ENCODE measurements at regions not wholly inside any gene's neighbourhood (a gene's known extent, or its start where the extent isn't known, plus 50 kb on each side); places are given as distances from the start of the nearest gene placed in this dataset.

DNA sequence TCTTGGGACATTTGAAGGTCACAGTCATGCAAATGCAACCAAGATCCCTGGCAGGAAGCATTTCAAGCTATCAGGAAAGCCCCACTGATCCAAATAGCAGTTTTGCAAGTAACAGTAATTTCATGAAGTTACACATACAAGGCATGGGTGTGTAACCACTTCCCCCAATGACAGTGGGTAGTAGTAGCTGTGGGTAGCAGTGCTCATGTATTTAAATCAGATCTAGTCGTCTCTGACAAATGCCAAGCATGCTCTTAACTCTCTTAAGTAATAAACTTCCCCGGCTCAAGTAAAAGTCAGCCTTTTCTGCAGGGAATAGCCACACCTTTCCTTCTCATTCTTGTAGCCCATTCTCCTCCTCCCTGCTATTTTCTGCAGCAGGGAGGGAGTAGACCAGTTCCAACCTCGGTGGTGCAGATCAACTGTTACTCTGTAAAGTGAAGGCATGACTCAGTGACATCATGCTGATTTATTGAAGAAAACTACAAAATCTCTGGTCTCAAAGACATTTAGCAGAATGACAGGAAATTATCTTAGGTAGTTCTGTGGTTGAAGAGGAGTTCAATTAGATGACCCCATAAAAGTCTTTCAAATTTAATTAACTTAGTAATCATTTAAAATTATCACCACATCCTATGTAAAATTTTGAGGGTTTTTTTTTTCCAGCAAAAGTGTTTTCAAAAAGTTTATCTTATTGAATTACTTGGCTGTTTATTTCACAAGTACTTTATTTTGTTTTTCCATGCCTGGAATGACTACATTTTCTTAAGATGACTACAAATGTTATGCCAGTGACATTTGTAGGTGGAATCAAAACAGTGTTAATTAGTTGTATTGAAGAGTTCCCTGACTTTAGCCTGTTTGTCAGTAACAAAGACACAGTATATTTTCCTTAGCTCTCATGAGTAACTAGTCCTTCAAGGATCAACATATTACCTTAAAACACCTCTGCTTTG lies 568.3 kb downstream of the INHBA start:
- DNase-seq (ENCODE audit: low spot score), result no peak

GRCh38 chr7:41133690-41134299 lies 569.1 kb downstream of the INHBA start:
- DNase-seq (ENCODE audit: low spot score), result no peak

DNA sequence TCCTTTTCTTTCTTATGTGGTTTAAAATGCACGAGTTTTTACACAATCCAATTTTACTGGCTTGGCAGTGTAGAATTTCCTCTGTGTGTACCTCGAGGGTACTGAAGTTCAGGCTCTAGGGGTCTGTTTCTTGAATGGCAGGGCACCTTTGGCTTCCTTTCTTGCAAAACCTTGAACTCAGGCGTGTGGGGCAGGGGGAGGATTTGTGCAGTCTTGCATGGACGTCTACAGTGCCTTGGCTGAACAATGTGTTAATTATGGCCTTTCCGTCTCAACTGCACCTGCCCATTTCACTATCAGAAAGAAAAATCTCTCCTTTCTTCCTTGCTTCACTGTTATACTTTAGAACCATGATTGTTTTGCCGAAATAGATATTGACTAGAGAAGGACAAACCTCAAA lies 570.9 kb downstream of the INHBA start:
- DNase-seq (ENCODE audit: low spot score), result no peak

- DNase-seq (ENCODE audit: low spot score), result no peak
Measured at GRCh38 chr7:41130561-41131236, 572.2 kb downstream of the INHBA start.

GRCh38 chr7:41130086-41130485 lies 572.8 kb downstream of the INHBA start:
- no peak for DNase-seq (ENCODE audit: low spot score)

GRCh38 chr7:41125343-41125742 lies 577.5 kb downstream of the INHBA start:
- DNase-seq (ENCODE audit: low spot score), result no peak

GRCh38 chr7:41122256-41122987 lies 580.5 kb downstream of the INHBA start:
- DNase-seq (ENCODE audit: low spot score), result no peak

GRCh38 chr7:41121228-41121627 lies 581.7 kb downstream of the INHBA start:
- DNase-seq (ENCODE audit: low spot score), result no peak

GRCh38 chr7:41118486-41118885 lies 584.4 kb downstream of the INHBA start:
- no peak for DNase-seq (ENCODE audit: low spot score)

DNA sequence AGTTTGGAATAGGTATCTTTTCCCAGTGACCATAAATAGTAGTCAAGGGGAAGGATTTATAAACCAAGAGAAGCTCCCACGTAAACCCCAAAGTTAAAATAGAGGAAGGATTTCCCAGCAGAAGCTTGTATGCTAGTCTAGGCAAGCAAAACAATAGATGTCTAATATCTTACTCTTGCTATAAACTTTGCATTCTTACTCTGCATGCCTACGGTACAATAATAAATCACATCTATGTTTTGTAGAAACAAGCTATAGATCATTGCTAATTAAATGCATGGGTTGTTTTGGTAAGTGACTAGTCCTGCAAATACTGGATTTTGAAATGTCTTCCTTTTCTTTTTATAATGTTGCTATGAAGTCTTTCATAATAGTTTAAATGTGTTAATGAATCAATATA lies 585.5 kb downstream of the INHBA start:
- DNase-seq (ENCODE audit: low spot score), result no peak

DNA sequence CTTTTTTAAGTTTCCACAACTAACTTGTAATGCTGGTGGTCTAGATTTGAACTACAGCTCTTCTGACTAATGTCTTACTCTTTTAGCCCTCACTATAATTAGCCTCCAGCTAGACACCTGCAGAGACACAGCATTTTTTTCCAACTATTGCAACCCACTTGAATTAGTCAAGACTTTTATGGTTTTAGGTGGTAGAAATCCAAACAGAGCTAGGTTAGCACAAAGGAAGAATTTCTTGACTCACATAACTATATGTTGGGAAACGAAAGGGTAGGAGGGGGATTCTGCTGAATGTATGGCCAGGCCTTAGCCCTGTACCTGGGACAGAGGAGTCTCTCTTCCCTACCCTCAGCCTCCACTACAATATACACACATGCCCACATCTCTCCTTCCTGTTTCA lies 586.1 kb downstream of the INHBA start:
- DNase-seq (ENCODE audit: low spot score), result no peak

DNA sequence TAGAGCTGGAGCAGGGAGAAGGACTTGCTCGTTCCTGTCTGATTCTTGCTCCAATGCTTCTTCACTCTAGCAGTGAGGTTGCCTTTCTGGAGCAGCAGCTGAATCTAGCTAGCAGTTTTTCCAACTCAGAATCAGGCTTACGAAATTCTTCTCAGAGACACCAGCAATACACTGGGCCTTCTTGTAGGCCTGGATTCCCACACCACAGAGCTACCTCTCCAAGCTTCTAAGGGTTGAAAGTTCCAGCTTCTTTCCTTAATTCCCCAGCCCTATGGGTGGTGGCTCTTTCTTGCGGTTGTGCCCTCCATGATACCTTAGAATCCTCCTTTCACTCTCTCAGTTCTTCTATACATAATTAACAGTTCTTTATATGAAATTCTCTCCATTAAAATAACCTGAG lies 586.6 kb downstream of the INHBA start:
- no peak for DNase-seq (ENCODE audit: low spot score)

DNA sequence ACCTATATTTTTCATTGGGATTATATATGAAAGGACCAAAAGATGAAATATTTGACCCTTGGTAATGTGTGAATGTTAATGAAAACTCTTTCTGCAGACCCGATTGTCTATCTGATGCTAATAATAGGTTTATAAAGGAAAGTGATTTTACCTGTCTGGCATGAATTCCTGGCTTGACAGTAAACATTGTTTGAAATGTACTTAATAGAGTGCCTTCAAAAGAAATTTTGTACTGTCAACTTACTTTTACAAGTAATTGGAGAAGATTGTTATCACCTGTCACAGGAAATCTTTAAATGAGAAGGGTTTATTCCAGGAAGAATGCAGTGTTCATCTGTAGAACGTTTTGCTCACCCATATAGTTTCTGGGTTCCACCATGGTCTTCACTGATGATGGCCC lies 588.2 kb downstream of the INHBA start:
- DNase-seq (ENCODE audit: low spot score), result no peak

- DNase-seq (ENCODE audit: low spot score), result no peak
Measured at GRCh38 chr7:41114131-41114530, 588.8 kb downstream of the INHBA start.

- DNase-seq (ENCODE audit: low spot score), result no peak
Measured at GRCh38 chr7:41113719-41114118, 589.2 kb downstream of the INHBA start.

DNA sequence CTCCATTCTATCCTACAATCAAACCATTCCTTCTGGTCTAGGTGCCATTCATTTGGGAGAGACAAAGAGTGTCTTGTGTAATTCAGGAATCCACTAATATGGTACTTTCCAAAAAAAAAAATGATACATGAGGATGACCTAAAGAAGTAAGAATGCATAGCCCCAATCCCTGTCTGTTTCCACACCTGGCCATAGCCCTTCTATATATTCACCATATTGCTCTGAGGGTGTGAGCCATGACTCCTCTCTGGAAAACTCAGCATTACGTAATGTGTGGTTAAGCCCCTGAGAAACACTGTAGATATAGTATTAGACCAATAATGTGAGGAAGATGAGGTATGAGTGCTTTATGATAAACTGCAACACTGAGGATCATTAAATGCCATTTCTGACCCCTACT lies 592.7 kb downstream of the INHBA start:
- DNase-seq (ENCODE audit: low spot score), result no peak

DNA sequence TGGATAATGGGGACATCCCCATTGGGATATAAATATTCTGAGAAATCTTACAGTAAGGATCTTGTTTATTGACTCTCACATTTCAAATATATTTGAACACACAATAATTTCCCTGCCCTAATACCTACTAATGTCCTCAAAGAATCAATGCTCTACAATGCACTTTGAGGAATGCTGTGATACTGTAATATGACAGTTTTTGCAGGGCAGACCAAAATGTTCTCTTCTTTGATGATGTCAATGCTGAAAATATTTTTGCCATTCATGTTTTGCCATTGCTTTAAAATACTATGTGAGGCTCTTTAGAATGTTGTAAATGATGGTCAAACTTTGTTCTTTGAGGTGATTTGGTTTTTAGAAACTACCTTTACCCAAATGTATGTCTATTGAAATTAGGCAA lies 594.1 kb downstream of the INHBA start:
- DNase-seq (ENCODE audit: low spot score), result no peak

GRCh38 chr7:41107938-41108448 lies 594.9 kb downstream of the INHBA start:
- no peak for DNase-seq (ENCODE audit: low spot score)

DNA sequence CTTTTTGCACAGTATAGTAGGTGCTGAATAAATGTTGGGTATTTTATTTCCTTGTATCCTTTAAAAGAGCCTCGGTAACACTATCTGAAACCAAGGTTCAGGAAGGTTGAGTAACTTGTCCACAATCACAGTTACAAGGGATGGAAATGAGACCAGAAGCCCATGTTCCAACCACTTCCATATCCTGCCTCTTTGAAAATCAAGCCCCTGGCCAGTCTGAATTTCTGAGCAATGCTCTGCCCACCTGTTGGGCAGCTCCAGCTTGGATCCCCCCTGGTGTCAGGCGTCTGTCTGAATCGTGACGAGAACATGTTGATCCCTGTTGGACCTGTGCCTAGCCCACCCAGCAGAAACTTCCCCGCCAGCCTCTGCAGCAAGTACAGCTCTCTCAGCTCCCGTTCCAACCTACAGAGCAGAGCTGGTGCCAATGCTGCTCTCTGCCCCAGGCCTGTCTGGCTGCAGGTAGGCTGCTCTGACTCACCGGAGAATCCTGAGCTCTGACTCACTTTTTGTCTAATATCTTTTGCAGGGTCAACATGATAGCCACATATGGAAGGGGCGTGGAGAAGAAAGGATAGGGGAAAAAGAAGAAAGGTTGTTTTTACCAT lies 595.5 kb downstream of the INHBA start:
- DNase-seq (ENCODE audit: low spot score), result peak; percentile 48

DNA sequence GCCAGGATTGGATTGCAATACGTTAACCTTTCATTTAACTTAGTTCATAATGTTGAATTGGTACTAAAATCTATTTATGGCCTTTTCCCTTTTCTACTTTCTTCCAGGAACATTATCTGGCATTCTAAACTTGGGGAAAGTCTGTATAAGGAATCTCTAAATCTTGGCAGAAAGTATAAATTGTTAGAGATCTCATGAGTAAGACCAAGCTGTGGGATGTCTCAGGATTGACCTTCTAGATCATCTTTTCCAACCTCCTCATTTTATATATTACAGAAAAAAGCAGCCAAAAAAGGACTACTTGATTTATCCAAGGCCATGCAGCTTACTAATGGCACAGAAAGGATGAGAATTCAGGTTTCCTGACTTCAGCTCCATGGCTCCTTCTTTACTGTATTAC lies 598.3 kb downstream of the INHBA start:
- DNase-seq (ENCODE audit: low spot score), result no peak

- no peak for DNase-seq (ENCODE audit: low spot score)
Measured at GRCh38 chr7:41103331-41103730, 599.6 kb downstream of the INHBA start.
